Ovary (tissue), 3 donors: ENCODE measurements at regions not wholly inside any gene's neighbourhood (a gene's known extent, or its start where the extent isn't known, plus 50 kb on each side); places are given as distances from the start of the nearest gene placed in this dataset.

Experiments
- CTCF ChIP-seq, 3 donors: fragments of 450-650 bp in 2 of 3; fragments of 200-600 bp in 1 of 3; IDR thresholded peaks; one replicate each; pipeline versions ENCODE4 v1.5.1 to v1.8.0; 2016 to 2022; ENCODE audit warnings: antibody characterized with exemption in 3 of 3, mild to moderate bottlenecking in 1 of 3
- EP300 ChIP-seq: sonication (generic); formaldehyde crosslinking; IDR thresholded peaks from one replicate; pipeline ENCODE4 v1.6.1; 2017; ENCODE audit warnings: antibody characterized with exemption
- POLR2A ChIP-seq: fragments of 450-650 bp; IDR thresholded peaks from one replicate; pipeline ENCODE4 v1.6.1; 2017; ENCODE audit warnings: antibody characterized with exemption, mild to moderate bottlenecking, moderate library complexity
- donor health status: DM: no; HTN: no; CAD: no.

DNA sequence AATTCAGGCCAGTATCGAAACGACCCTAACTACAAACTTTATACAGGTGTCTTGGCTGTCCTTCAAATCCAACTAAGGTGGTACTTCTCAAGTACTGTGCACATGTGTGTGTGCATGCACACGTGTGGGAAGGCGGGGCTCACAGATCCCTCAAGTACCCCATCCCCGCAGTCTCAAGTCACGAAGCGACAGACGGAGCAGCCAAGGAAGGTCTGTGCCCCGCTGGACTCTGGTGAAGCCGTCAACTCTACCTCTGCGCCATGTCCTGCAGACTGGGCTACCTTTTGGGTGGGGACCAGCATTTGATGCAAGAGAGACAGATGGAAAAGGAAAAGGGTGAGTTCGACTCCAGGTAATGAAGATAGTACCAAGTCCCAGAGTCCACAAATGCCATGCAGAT, 169.0 kb downstream of the CRYBB2 start:
- TF ChIP-seq CTCF (IDR thresholded peaks at IDR 0.05) = no peak
- TF ChIP-seq POLR2A = no peak
- TF ChIP-seq EP300 = no peak
